Caki2 (cell line): ENCODE measurements at regions not wholly inside any gene's neighbourhood (a gene's known extent, or its start where the extent isn't known, plus 50 kb on each side); places are given as distances from the start of the nearest gene placed in this dataset.

ENCODE experiments used
- DNase-seq: peaks from one replicate; pipeline ENCODE4 v3.0.0-alpha.2; 2015; ENCODE audit warnings: low read depth
- in situ Hi-C: cut with HindIII; loops from 2 replicates; pipeline ENCODE4 v1.10.0; 2016; ENCODE audit warnings: low sequenced_read_pairs, low pct_unique_long_range_greater_than_20kb, mixed read lengths

DNA sequence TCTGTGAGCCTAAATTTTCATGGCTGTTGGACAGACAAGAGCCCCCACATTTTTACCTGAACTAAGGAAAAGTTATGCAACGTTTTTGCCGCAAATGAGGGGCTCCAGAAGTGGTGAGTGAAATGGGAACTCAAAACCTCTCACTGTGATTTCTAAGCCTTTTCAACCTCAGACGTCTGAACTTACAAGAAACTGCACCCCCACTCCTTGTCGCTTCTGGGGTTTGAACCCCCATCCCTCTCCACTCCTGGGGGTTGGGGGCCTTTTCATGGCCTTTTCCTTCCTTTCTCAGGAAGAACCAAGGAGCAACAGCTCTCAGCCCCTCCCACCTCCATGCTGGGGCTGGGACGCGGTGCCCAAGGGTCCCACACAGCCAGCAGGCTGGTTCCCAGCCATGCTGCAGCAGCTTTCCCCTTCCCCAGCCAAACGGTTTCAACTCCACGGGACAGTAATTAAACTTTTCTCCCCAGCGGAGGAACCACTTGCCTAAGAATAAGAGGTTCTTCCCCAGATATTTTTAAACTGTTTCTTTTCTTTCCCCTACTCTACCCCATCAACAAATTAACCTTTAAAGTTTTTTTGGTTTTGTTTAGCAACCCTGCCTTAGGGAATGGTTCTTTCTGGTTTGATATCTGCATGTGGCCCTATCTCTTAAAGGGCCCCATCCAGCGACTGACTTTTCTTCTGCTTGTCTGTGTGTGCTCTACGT is 387.6 kb upstream of the CBLB start:
- DNase-seq = no peak
- in situ Hi-C loops = no loop called here

DNA sequence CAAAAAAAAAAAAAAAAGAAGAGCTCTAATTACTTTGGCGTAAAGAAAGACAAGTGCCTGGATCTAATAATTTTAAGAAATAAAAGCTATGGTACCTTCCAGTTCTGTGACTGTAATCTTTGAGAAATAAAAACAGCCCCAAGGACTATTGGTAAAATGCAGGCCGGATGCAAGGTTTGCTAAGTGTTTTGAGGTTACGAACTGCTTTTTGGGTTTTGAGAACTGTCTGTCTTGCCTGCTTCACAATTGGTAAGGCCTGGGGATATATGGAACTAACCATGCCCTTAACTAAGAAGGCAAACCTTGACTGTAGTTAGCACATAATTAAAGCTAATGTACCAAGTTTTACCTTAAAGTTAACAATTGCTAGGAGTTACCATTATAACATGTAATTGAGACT is 388.4 kb upstream of the CBLB start:
- in situ Hi-C loops = no loop called here
- DNase-seq = no peak

DNA sequence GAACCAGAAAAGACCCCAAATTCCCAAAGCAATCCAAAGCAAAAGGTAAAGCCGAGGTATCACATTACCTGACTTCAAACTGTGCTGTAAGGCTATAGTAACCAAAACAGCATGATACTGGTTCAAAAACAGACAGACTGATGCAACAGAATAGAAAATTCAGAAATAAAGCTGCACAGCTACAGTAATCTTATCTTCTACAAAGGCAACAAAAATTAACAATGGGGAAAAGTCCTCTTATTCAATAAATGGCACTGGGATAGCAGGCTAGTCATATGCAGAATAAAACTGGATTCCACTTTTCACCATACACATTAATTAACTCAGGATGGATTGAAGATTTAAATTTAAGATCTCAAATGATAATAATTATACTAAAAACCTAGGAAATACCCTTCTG is 392.6 kb upstream of the CBLB start:
- DNase-seq = no peak
- in situ Hi-C loops = no loop called here

DNA sequence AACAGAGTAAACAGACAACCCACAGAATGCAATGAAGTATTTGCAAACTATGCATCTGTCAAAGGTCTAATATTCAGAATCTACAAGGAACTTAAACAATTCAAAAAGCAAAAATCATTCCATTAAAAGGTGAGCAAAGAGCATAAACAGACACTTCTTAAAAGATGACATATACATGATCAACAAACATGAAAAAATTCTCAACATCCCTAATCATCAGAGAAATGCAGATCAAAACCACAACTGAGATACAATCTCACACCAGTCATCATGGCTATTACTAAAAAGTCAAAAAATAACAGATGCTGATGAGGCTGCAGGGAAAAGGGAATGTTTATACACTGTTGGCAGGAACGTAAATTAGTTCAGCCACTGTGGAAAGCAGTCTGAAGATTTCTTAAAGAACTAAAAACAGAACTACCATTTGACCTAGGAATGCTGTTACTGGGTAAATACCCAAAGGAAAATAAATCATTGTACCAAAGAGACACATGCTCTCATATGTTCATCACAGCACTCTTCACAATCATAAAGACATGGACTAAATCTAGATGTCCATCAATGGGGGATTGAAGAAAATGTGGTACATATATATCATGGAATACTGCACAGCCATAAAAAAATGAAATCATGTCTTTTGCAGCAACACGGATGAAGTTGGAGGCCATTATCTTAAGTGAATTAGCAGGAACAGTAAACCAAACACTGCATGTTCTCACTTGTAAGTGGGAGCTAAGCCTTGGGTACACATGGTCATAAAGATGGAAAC is 393.3 kb upstream of the CBLB start:
- in situ Hi-C loops = no loop called here
- peak; percentile 78 for DNase-seq

DNA sequence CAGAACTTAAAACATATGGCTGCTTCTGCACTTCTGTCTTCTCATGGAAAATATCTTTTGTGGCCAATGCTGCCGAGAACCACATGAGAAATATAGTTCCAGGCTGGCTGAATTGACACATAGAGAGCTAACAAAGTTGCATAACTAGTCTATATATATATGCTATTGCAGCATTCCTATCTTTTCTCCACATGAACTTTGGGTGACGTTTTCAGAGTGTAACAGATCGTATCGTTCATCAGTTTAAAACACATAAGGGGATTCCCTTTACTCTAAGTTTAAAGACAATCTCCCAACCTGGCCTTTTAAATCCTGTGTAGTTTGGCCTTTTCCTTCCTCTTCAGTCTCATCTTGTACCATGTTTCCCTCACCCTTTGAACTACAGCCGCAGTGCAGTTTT is 394.2 kb upstream of the CBLB start:
- no peak for DNase-seq
- in situ Hi-C loops = no loop called here

DNA sequence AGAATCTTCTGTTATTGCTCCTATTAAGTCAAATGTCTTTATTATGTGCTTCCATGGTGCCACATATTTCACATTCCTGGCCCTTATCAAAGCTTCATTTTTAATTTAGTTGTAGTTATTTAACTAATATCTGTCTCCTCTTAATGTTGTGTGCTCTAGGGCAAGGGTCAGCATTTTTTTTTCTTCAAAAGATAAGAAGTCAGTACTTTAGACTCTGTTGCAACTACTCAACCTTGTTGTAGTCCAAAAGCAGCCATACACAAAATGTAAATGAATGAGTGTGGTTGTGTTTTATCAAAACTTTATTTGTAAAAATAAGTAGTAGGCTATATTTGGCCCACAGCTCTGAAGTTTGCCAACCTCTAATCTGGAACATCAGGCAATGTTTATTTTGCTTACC is 394.7 kb upstream of the CBLB start:
- in situ Hi-C loops = no loop called here
- DNase-seq = peak; percentile 8

DNA sequence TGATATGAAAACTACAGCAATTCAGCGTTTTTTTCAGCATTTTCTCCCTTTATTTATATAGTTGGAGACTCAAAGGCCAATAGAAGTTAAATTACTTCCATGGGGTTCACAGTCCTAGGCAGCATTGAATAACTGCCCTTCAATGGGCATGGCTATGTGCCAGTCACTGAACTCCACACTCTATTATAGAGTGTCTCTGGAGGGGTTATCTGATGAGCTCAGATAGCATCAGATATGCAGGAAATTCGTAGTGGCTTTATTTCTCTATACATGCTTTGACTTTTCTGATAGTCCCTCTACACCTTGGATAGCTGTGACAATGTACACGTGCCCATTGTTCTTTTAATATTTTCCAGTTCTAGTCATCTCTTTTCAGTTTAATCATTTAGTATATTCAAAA is 396.9 kb upstream of the CBLB start:
- in situ Hi-C loops = no loop called here

DNA sequence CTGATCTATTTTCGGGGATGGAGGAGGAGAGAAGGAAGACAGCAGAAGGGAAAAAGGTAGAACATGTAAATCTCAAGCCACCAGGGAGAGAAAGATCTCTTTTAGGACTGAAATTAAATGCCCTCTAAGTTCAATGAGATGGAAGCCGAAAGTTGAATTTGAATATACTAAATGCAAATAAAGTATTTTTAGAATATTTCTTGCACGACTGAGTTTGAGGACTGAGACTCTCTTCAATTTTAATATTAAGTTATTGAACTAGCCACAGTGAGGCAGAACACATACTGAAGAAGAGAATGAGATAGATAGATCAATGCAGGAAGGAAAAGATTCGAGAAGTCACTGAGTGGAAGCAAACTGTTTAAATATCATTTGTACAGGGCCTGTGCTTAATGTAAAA is 399.9 kb upstream of the CBLB start:
- in situ Hi-C loops = no loop called here

More for the DNA sequence above, 396.9 kb upstream of the CBLB start:
- DNase-seq = no peak

DNA sequence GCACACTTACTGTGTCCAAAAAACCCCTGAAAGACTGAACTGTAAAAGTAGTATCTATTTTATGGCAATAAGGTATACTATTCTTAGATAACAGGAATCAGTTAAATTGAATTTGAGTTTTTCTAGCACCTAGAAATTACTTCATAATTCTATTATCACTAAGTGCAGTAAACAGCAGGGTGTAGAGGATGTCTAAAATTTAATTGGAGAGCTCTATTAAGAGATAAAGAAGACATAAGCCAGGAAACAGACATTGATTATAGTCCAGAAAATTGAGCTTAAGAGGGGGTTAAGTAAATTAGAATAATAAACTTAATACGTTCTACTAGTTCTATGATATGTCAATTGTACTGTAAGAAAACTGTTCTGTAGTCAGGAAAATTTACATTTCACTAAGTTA is 403.5 kb upstream of the CBLB start:
- no peak for DNase-seq
- in situ Hi-C loops = no loop called here

More for the DNA sequence above, 399.9 kb upstream of the CBLB start:
- DNase-seq = no peak

DNA sequence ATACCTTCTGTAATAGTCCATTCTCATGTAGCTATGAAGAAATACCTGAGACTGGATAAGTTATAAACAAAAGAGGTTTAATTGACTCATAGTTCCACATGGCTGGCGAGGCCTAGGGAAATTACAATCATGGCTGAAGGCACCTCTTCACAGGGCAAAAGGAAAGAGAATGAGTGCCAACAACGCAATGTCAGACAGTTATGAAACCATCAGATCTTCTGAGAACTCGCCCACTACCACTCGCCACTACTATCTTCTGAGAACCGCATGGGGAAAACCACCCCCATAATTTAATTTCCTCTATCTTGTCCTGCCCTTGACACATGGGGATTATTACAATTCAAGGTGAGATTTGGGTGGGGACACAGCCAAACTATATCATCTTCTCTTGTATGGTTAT is 406.8 kb upstream of the CBLB start:
- DNase-seq = no peak
- in situ Hi-C loops = no loop called here

DNA sequence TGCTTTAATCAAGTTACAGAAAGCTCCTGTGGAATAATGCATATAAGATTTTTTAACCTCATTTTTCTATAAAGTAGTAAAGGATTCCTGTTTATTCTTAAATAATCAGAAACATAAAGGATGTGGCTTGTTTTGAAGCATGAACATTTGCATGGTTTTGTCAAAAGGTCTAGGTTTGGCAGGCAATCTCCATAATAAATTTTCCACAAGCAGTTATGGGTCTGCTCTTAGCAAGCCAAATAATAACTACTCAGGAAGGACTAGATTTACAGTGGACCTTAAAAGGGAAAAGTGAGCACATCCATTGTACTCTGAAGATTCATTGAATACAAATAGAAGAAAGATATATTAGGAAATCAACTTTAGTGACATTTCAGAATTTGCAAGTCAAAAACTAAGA is 407.3 kb upstream of the CBLB start:
- in situ Hi-C loops = no loop called here
- DNase-seq = no peak

DNA sequence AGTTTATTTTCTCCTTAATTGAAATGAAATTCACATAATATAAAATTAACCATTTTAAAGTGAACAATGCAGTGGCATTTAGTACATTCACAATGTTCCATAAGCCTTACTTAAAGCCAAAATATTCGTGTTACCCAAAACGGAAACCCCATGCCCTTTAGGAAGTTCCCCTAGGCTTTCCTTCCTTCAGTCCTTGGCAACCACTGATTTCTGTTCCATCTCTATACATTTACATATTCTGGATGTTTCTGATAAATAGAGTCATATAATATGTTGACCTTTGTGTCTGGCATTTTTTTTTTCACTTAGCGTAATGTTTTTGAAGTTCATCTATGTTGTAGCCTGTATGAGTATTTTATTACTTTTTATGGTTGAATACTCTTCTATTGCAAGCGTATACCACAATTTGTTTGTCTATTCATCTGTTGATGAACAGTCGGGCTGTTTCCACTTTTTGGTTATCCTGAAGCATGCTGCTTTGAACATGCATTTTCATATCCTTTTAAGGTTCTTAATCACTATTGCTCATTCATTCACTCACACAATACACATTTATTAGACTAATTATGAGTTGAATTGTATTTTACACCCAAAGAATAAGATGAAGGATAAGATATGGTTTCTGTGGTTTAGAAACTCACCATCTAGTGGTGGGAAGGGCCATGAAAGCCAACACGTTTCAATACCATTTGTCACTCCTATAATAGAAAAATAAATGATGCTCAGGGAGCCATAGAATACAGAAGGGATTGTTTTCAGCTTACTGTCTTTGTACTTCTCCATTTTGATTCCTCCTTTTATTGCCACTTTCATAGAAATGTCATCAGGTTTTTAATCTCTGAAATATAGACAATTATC is 408.2 kb upstream of the CBLB start:
- in situ Hi-C loops = no loop called here
- no peak for DNase-seq

DNA sequence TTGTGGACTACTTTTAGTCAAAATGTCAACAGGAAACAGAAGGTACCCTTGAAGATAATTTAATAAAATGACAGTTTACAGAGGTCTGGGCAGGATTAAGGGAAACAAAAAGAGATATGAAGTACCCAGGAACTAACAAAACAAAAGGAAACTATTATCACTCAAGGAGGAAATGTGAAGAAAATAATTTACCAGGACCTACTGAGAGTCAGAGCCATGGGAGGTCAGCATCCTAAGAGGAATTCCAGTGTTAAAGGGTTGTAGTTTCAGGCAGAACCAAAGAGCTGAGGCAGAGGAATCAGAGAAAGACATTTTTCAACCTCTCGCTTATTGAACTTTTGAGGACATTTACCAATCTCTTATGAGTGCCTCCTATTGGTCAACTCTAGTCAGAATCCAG is 408.9 kb upstream of the CBLB start:
- no peak for DNase-seq
- in situ Hi-C loops = no loop called here

DNA sequence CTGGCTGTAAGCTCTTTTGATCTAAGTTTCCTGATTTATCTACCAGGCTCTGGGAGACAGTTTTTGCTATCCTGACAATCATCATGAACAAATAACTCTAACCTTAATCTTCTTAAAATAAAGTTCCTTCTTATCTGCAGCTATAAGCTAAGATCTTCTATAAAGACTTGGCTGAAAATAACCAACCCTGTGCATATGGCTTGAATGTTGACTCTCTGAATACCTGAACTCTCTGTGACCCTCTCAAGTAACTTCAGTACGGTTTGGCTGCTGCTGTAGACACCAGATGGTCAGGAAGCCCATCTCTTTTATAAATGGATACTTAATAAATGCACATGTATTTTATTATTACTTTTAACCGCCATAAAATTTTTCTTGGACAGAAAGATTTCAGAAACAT is 412.4 kb upstream of the CBLB start:
- in situ Hi-C loops = no loop called here
- no peak for DNase-seq

DNA sequence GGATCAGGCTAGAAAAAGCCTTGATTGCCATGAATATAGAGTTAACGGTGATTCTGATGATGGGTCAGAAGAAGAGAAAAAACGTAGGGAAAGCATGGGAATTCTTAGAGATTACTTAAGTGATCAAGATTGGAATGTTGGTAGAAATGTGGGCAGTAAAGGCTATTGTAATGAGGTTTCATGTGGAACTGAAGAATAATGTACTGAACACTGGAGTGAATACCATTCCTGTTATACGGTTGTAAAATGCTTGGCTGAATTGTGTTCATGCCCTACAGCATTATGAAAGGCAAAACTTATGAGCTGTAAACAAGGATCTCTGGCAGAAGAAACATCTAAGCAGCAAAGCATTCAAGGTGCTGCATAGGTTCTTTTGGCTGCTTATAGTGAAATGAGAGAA is 414.1 kb upstream of the CBLB start:
- in situ Hi-C loops = no loop called here
- no peak for DNase-seq

DNA sequence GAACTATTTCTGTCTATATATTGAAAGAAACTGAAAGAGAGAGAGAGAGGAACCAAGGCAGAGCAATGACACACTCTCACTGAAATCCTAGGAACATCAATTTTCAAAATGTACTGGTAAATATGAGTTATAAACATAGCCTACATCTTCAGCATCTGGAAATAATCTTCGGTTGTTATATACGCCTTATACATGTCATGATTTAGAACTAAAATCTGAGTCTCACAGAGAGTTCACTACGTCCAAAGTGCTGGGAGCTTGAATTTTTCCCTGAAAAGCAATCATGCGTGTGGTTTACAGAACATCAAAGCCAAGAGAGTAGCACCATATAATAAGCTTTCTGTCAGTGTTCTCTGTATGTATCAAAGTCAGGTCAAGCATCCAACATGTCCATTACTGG is 420.0 kb upstream of the CBLB start:
- in situ Hi-C loops = no loop called here
- no peak for DNase-seq

DNA sequence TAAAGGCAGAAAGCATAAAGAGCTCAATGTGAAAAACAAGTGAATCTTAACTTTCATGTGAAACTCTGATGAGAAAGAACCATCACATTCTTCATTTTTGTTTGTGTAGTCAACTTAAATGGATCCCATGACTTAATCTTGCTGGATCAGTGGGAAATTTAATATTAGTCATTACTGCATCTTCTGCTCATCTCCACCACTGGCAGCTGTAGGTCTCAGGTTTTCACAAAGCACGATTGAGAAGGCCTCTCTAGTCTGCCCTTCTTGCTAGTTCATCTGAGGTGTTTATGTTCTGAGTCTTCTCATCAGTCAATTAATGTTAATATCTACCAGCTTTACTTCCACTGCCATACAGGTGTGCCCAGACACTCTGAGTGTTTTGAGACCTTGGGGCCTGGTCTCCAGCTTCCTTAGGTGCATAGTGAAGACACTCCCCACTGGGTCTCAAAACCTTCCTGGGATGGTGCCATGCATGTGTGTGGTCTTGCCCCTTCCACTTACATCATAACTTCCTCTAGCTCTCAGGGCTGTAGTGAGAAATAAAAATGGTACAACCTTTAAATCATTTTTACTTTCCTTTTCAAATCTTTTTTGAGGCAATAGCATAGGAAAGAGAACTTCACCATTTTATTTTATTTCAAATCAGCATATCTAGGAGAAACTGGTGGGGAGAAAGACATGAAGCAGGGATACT is 421.6 kb upstream of the CBLB start:
- in situ Hi-C loops = no loop called here
- DNase-seq = no peak

DNA sequence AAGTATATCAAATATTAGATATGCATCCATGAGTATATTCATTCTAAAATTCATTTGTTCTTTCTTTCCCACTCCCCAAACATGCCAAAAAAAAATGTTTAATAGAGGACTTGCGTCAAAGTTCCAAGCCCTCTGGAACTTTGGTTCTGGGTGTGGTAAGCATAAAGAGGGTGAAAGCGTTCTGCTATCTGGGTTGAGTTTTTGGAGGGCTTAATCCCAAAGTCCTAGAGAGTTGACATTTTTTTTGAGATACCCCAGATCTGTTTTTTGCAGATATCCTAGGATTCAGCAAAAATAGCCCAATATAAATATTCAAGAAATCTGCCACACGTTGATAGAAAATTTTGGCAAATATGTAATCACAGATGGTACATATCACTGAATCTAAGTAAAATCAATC is 424.3 kb upstream of the CBLB start:
- DNase-seq = no peak
- in situ Hi-C loops = no loop called here

DNA sequence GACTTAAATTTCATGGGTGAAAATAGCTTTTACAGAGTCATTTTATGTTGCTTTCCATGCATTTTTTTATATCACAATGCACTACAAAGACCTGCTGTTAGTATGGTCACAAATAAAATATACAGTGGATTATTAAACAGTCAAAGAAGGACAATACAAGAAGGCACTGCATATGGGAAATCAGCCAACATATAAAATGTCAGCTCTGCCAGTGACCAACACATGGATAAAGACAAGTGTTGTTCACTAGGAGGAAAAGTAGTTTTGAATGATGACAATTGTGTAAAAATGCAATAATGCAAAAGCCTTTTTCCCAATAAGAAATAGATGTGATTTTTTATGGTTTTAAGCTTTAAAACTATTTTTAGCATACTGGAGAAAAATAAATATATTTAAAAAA is 425.3 kb upstream of the CBLB start:
- in situ Hi-C loops = no loop called here
- DNase-seq = no peak
